MCF 10A (cell line): ENCODE measurements at regions not wholly inside any gene's neighbourhood (a gene's known extent, or its start where the extent isn't known, plus 50 kb on each side); places are given as distances from the start of the nearest gene placed in this dataset.

Experiments used
- BruUV-seq: library from RNA; stranded (reverse); fragments of 400-500 nt; replicated peaks from 2 replicates; lab custom pipeline; 2021; lab: Mats Ljungman, UMichigan
- CTCF ChIA-PET: fragments of 300-600 bp; sonication (Branson Sonifier 250); formaldehyde crosslinking; extraction: SDS; loops from one replicate; lab custom pipeline; 2021; ENCODE audit warnings: antibody characterized with exemption, inconsistent platforms; lab: Yijun Ruan, JAX
- POLR2A ChIA-PET: fragments of 300-600, 350-650 bp; sonication (Branson Sonifier 250); formaldehyde crosslinking; extraction: SDS; loops from one replicate; lab custom pipeline; 2020; ENCODE audit warnings: antibody characterized with exemption, inconsistent platforms; lab: Yijun Ruan, JAX
- DNase-seq: peaks from one replicate; pipeline ENCODE4 v3.0.0-alpha.2; 2018; ENCODE audit not compliant: unreplicated experiment
- H3K27ac Mint-ChIP-seq: one replicate; pipeline ENCODE4 v1.8.0; 2022; ENCODE audit warnings: mild to moderate bottlenecking, low read depth, mixed read lengths; ENCODE audit not compliant: unreplicated experiment
- H3K27me3 Mint-ChIP-seq: one replicate; pipeline ENCODE4 v1.8.0; 2022; ENCODE audit warnings: mixed read lengths; ENCODE audit not compliant: insufficient read depth, unreplicated experiment
- H3K36me3 Mint-ChIP-seq: one replicate; pipeline ENCODE4 v1.8.0; 2022; ENCODE audit warnings: mild to moderate bottlenecking, moderate library complexity, mixed read lengths; ENCODE audit not compliant: insufficient read depth, unreplicated experiment
- H3K4me1 Mint-ChIP-seq: one replicate; pipeline ENCODE4 v1.8.0; 2022; ENCODE audit warnings: mixed read lengths; ENCODE audit not compliant: insufficient read depth, unreplicated experiment
- H3K4me3 Mint-ChIP-seq: one replicate; pipeline ENCODE4 v1.8.0; 2022; ENCODE audit warnings: mild to moderate bottlenecking, moderate library complexity, mixed read lengths; ENCODE audit not compliant: unreplicated experiment
- H3K9me3 Mint-ChIP-seq: one replicate; pipeline ENCODE4 v1.8.0; 2022; ENCODE audit warnings: mixed read lengths; ENCODE audit not compliant: unreplicated experiment
- intact Hi-C: fragments of 100-400 bp; cut with micrococcal nuclease; formaldehyde crosslinking; loops from 2 replicates; pipeline ENCODE4 v1.14.1; 2022
- TF ChIP-seq, protein P1 (sequence below): fragments of 200-600 bp; IDR thresholded peaks from one replicate; pipeline ENCODE4 v1.8.0; 2022; ENCODE audit warnings: antibody characterized with exemption, mild to moderate bottlenecking; ENCODE audit not compliant: unreplicated experiment

GRCh38 chr13:22271903-22272302, 601.0 kb downstream of the FGF9 start:
- no peaks in the 10 kb centered on the region for H3K36me3 Mint-ChIP-seq
- DNase-seq, result no peak
- TF ChIP-seq, protein P1, sequence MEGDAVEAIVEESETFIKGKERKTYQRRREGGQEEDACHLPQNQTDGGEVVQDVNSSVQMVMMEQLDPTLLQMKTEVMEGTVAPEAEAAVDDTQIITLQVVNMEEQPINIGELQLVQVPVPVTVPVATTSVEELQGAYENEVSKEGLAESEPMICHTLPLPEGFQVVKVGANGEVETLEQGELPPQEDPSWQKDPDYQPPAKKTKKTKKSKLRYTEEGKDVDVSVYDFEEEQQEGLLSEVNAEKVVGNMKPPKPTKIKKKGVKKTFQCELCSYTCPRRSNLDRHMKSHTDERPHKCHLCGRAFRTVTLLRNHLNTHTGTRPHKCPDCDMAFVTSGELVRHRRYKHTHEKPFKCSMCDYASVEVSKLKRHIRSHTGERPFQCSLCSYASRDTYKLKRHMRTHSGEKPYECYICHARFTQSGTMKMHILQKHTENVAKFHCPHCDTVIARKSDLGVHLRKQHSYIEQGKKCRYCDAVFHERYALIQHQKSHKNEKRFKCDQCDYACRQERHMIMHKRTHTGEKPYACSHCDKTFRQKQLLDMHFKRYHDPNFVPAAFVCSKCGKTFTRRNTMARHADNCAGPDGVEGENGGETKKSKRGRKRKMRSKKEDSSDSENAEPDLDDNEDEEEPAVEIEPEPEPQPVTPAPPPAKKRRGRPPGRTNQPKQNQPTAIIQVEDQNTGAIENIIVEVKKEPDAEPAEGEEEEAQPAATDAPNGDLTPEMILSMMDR, result no peak
- ChIA-PET POLR2A (no interaction called here), CTCF (interaction anchor here (0.9 to 1.5 kb wide), 4 partner anchors 15 to 634 kb away, joined by 3 to 7 read pairs (median 4); no protein-coding TSS in a partner anchor)
- no peaks in the 10 kb centered on the region for H3K4me1 Mint-ChIP-seq
- no TSS peak for BruUV-seq
- intact Hi-C loops, result no loop called here
- H3K4me3 Mint-ChIP-seq, result no peak overlapping the region
- H3K9me3 Mint-ChIP-seq, result no peaks in the 10 kb centered on the region
- H3K27me3 Mint-ChIP-seq, result no peaks in the 10 kb centered on the region
- H3K27ac Mint-ChIP-seq, result no peak overlapping the region

- TF ChIP-seq, protein P1, result no peak
- ChIA-PET CTCF (no interaction called here), POLR2A (no interaction called here)
- no TSS peak for BruUV-seq
- H3K4me3 Mint-ChIP-seq, result no peak overlapping the region
- intact Hi-C loops, result loop anchor here (5.0 kb wide), 1 partner anchor 482 kb away; no protein-coding TSS in a partner anchor
- H3K27ac Mint-ChIP-seq, result no peak overlapping the region
- H3K9me3 Mint-ChIP-seq, result no peaks in the 10 kb centered on the region
- H3K36me3 Mint-ChIP-seq, result no peaks in the 10 kb centered on the region
- peaks cover 6% of the 10 kb centered on the region for H3K4me1 Mint-ChIP-seq
- no peak for DNase-seq
- H3K27me3 Mint-ChIP-seq, result no peaks in the 10 kb centered on the region
Observed at GRCh38 chr13:22275393-22275792, 604.5 kb downstream of the FGF9 start.

GRCh38 chr13:22276616-22277015, 605.7 kb downstream of the FGF9 start:
- ChIA-PET CTCF (interaction anchor here (1.0 to 4.1 kb wide), 2 partner anchors 638 to 651 kb away, joined by 4 to 28 read pairs; no protein-coding TSS in a partner anchor), POLR2A (no interaction called here)
- H3K4me1 Mint-ChIP-seq, result peaks cover 6% of the 10 kb centered on the region
- no peaks in the 10 kb centered on the region for H3K9me3 Mint-ChIP-seq
- TF ChIP-seq, protein P1, result no peak
- intact Hi-C loops, result loop anchor here (5.0 kb wide), 1 partner anchor 481 kb away; no protein-coding TSS in a partner anchor
- no peak for DNase-seq
- no TSS peak for BruUV-seq
- no peaks in the 10 kb centered on the region for H3K27me3 Mint-ChIP-seq
- H3K36me3 Mint-ChIP-seq, result no peaks in the 10 kb centered on the region
- no peak overlapping the region for H3K4me3 Mint-ChIP-seq
- H3K27ac Mint-ChIP-seq, result no peak overlapping the region

DNA sequence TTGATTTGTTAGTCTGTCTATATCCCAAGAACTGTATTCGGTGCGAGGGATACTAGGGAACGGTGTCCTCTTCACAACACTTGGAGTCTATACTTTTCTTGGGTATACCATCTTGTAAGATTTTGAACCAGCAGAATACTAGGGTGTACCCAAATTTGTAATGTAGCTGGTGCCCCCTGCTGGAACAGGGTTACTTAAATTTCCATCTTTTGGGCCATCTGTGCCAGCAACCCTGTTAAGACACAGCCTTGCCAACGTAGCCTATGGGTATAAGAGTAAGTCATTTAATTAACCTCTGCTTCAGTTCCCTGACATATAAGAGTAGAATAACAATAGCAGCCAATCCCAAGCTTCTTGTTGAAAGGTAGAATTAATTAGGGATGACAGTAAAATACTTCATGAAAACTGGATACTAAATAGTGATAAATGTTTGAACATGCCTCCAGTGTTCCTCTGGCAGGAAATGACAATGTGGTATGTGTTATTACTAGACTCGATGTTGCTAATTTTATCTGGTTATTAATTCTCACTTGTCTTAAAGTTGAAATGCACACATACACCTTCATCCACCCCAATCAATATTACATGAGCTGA, 607.6 kb downstream of the FGF9 start:
- TF ChIP-seq, protein P1, result peak; percentile 62
- Mint-ChIP-seq H3K27me3 (no peaks in the 10 kb centered on the region), H3K27ac (peak overlapping the region; percentile 10), H3K36me3 (no peaks in the 10 kb centered on the region), H3K9me3 (no peaks in the 10 kb centered on the region), H3K4me3 (no peak overlapping the region), H3K4me1 (peaks cover 6% of the 10 kb centered on the region)
- intact Hi-C loops, result loop anchor here (1.0 to 5.0 kb wide), 4 partner anchors 429 to 653 kb away; no protein-coding TSS in a partner anchor
- ChIA-PET CTCF (interaction anchor here (0.5 to 4.1 kb wide), 13 partner anchors 12 to 1082 kb away, joined by 3 to 28 read pairs (median 3); no protein-coding TSS in a partner anchor), POLR2A (interaction anchor here (0.9 to 1.2 kb wide), 2 partner anchors 429 to 640 kb away, joined by 3 to 4 read pairs; no protein-coding TSS in a partner anchor)
- DNase-seq, result no peak
- BruUV-seq, result no TSS peak
